Stomach (tissue), 8 donors: ENCODE measurements at regions not wholly inside any gene's neighbourhood (a gene's known extent, or its start where the extent isn't known, plus 50 kb on each side); places are given as distances from the start of the nearest gene placed in this dataset.

Experiments
- DNase-seq, 2 donors: peaks; one replicate each; pipeline versions ENCODE4 v3.0.0 to v3.0.0-alpha.2; 2013 to 2019
- H3K27ac ChIP-seq, 5 donors: fragments of 200-600 bp in 4 of 5; sonication (generic) in 4 of 5; one replicate each; pipeline ENCODE4 v1.5.1; 2013 to 2019; ENCODE audit warnings: mild to moderate bottlenecking in 1 of 5, moderate library complexity in 1 of 5
- H3K27me3 ChIP-seq, 3 donors: fragments of 200-600 bp; sonication (generic); one replicate each; pipeline ENCODE4 v1.5.1; 2017 to 2019; ENCODE audit warnings: mixed run types in 1 of 3
- H3K36me3 ChIP-seq, 4 donors: fragments of 200-600 bp; sonication (generic); 1 replicate in 3 of 4; 2 replicates in 1 of 4; pipeline ENCODE4 v1.5.1; 2016 to 2019
- H3K4me1 ChIP-seq, 4 donors: fragments of 200-600 bp; sonication (generic); one replicate each; pipeline ENCODE4 v1.5.1; 2016 to 2019
- H3K4me3 ChIP-seq, 4 donors: fragments of 200-600 bp; sonication (generic) in 3 of 4; one replicate each; pipeline ENCODE4 v1.5.1; 2016 to 2019; ENCODE audit warnings: mild to moderate bottlenecking in 1 of 4
- H3K9me3 ChIP-seq, 4 donors: fragments of 200-600 bp; sonication (generic); one replicate each; pipeline ENCODE4 v1.5.1; 2016 to 2019
- EP300 ChIP-seq: sonication (generic); formaldehyde crosslinking; IDR thresholded peaks from one replicate; pipeline ENCODE4 v1.6.1; 2017; ENCODE audit warnings: antibody characterized with exemption
- POLR2A ChIP-seq, 4 donors: fragments of 450-650 bp; IDR thresholded peaks; one replicate each; pipeline ENCODE4 v1.6.1; 2016; ENCODE audit warnings: antibody characterized with exemption in 4 of 4, control low read depth in 2 of 4, mild to moderate bottlenecking in 1 of 4, moderate library complexity in 1 of 4
- POLR2AphosphoS5 ChIP-seq, 3 donors: sonication (generic); formaldehyde crosslinking; IDR thresholded peaks; one replicate each; pipeline ENCODE4 v1.6.1; 2016; ENCODE audit warnings: antibody characterized with exemption in 3 of 3
- WGBS, 5 donors: extraction: QIAGEN DNeasy Blood & Tissue Kit in 3 of 5; methylation state at CpG; one replicate each; pipeline versions ENCODE4 v1.1.5 to v1.1.7; 2013 to 2018; 5-methylcytosine and 5-hydroxymethylcytosine counted together
- intact Hi-C: fragments of 100-400 bp; cut with DNase I; formaldehyde crosslinking; loops from one replicate; pipeline ENCODE4 v1.15.1; 2023; ENCODE audit warnings: low total_unique reads
- TF ChIP-seq, protein P1 (sequence below), 7 experiments: fragments of 450-650 bp in 4 of 7; fragments of 200-600 bp in 3 of 7; sonication (generic) in 3 of 7; IDR thresholded peaks; one replicate each; pipeline ENCODE4 v1.5.1; 2016 to 2019; ENCODE audit warnings: antibody characterized with exemption in 7 of 7, control low read depth in 2 of 7, mild to moderate bottlenecking in 1 of 7
- donor health status: healthy with polysubstance abuse.
- donor health status: Bipolar disorder and iron deficiency.
- donor health status: healthy.

- WGBS, 5 donors: 15 to 41% (median 23%) methylated on average over 10 of the region's 10 CpGs
- peak; percentile 51 to 74 for DNase-seq
Measured at GRCh38 chr9:16267281-16268066, 603.0 kb downstream of the BNC2 start.

GRCh38 chr9:16268067-16268881 lies 602.2 kb downstream of the BNC2 start:
- intact Hi-C loops: no loop called here
- WGBS, 5 donors: 81 to 83% (median 82%) methylated on average over 15 of the region's 15 CpGs
- Histone ChIP-seq H3K4me3 (peak overlapping the region in 1 of 4 donors; percentile 42), H3K27me3 (no peaks in the 10 kb centered on the region), H3K36me3 (no peaks in the 10 kb centered on the region), H3K4me1 (peaks cover 0 to 20% (median 7%) of the 10 kb centered on the region in 4 donors), H3K9me3 (no peaks in the 10 kb centered on the region), H3K27ac (peak overlapping the region in 3 of 5 donors; percentile 64 to 73 (median 69))
- TF ChIP-seq, protein P1, sequence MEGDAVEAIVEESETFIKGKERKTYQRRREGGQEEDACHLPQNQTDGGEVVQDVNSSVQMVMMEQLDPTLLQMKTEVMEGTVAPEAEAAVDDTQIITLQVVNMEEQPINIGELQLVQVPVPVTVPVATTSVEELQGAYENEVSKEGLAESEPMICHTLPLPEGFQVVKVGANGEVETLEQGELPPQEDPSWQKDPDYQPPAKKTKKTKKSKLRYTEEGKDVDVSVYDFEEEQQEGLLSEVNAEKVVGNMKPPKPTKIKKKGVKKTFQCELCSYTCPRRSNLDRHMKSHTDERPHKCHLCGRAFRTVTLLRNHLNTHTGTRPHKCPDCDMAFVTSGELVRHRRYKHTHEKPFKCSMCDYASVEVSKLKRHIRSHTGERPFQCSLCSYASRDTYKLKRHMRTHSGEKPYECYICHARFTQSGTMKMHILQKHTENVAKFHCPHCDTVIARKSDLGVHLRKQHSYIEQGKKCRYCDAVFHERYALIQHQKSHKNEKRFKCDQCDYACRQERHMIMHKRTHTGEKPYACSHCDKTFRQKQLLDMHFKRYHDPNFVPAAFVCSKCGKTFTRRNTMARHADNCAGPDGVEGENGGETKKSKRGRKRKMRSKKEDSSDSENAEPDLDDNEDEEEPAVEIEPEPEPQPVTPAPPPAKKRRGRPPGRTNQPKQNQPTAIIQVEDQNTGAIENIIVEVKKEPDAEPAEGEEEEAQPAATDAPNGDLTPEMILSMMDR (IDR thresholded peaks at IDR 0.05): no peak
- TF ChIP-seq POLR2A (IDR thresholded peaks at IDR 0.05) (no peak), POLR2AphosphoS5 (IDR thresholded peaks at IDR 0.05) (no peak), EP300 (no peak)
- no peak for DNase-seq

More at GRCh38 chr9:16267281-16268066, 603.0 kb downstream of the BNC2 start:
- Histone ChIP-seq H3K27me3 (no peaks in the 10 kb centered on the region), H3K27ac (peak overlapping the region; percentile 41 to 75 (median 69)), H3K4me3 (peak overlapping the region; percentile 25 to 42 (median 32)), H3K36me3 (no peaks in the 10 kb centered on the region), H3K9me3 (no peaks in the 10 kb centered on the region), H3K4me1 (peaks cover 0 to 20% (median 7%) of the 10 kb centered on the region in 4 donors)
- TF ChIP-seq, protein P1 (IDR thresholded peaks at IDR 0.05): no peak
- peak in 1 of 3 donors; percentile 44 for TF ChIP-seq POLR2AphosphoS5 (IDR thresholded peaks at IDR 0.05)
- intact Hi-C loops: no loop called here

DNA sequence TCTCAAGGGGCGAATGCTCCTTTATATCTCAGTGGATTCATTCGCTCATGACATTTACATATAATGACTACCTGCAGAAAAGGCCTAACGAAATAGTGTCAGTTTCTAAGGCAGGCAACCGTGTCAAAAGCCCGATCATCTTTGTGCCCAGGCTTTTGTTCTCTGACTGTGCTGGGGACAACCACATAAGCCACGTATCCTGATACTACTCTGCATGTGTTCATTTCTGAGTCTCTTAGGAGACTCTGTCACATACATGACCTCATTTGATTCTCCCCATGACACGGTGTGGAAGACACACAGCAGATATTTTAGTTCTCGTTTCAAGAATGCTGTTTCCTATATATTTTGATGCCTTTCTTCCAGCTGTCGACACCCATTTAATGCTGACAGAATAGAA lies 598.5 kb downstream of the BNC2 start:
- no peak for DNase-seq
- Histone ChIP-seq H3K36me3 (no peaks in the 10 kb centered on the region), H3K27ac (no peak overlapping the region), H3K4me3 (no peak overlapping the region), H3K4me1 (peaks cover 0 to 16% (median 6%) of the 10 kb centered on the region in 4 donors), H3K9me3 (no peaks in the 10 kb centered on the region), H3K27me3 (no peaks in the 10 kb centered on the region)
- TF ChIP-seq POLR2A (IDR thresholded peaks at IDR 0.05) (no peak), POLR2AphosphoS5 (IDR thresholded peaks at IDR 0.05) (no peak), EP300 (no peak)
- TF ChIP-seq, protein P1 (IDR thresholded peaks at IDR 0.05): no peak
- WGBS, 5 donors: 81 to 94% (median 85%) methylated on average over 9 of the region's 9 CpGs
- intact Hi-C loops: no loop called here

DNA sequence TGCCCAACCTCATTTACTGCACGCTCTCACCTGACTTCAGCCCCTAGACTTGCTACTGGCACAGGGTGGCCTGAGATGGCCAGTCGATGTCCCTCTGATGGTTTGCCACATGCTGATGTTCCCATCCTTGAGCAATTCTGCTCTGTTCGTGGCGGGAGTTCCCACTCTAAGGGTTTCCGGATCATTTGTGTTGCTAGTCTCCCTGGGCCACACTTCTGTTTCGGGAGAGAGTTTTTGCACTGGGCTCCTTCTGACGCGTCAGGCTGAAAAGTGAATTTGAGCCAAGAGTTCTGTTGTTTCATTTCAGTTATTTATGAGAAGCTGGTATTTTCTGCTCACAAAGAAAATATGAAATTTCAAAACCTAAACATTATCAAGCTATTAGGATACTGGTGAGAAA lies 597.7 kb downstream of the BNC2 start:
- Histone ChIP-seq H3K27me3 (no peaks in the 10 kb centered on the region), H3K27ac (no peak overlapping the region), H3K4me1 (peaks cover 0 to 8% (median 3%) of the 10 kb centered on the region in 4 donors), H3K4me3 (no peak overlapping the region), H3K36me3 (no peaks in the 10 kb centered on the region), H3K9me3 (no peaks in the 10 kb centered on the region)
- intact Hi-C loops: no loop called here
- TF ChIP-seq POLR2AphosphoS5 (IDR thresholded peaks at IDR 0.05) (no peak), POLR2A (IDR thresholded peaks at IDR 0.05) (no peak), EP300 (no peak)
- TF ChIP-seq, protein P1 (IDR thresholded peaks at IDR 0.05): no peak
- DNase-seq: no peak
- 82 to 94% (median 92%) methylated on average over 8 of the region's 8 CpGs for WGBS, 5 donors
